ENCODE measurements at regions not wholly inside any gene's neighbourhood (a gene's known extent, or its start where the extent isn't known, plus 50 kb on each side); places are given as distances from the start of the nearest gene placed in this dataset.

DNA sequence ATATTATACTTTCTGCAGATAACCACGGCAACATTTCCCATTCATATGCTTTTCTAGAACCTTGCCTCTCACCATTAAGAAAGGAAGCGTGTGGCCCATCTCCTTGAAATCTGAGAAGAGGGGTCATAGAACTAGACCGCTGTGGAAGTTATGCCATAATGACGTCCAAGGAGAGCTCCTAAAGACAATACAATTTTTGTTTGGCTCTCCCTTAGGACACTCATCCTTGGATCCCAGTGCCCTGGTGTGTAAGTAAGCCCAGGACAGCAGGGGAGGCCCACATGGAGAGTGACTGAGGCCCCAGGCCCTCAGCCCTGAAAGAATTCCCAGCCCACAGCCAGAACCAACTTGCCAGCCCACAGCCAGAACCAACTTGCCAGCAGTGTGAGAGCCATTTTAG, 379.6 kb downstream of the FOXA2 start:
- TF ChIP-seq POLR2A (IDR thresholded peaks at IDR 0.05; ENCODE audit: low read length) (no peak), GATA1 (IDR thresholded peaks at IDR 0.05; ENCODE audit: low read depth, low read length) (no peak)

All from erythroblast (primary cell).